HG03103 (cell line): ENCODE measurements at regions not wholly inside any gene's neighbourhood (a gene's known extent, or its start where the extent isn't known, plus 50 kb on each side); places are given as distances from the start of the nearest gene placed in this dataset.

Experiments
- ATAC-seq: cut with Tn5 transposase; IDR thresholded peaks from one replicate; pipeline ENCODE4 v1.9.1; 2021; ENCODE audit warnings: low read depth; ENCODE audit not compliant: unreplicated experiment

DNA sequence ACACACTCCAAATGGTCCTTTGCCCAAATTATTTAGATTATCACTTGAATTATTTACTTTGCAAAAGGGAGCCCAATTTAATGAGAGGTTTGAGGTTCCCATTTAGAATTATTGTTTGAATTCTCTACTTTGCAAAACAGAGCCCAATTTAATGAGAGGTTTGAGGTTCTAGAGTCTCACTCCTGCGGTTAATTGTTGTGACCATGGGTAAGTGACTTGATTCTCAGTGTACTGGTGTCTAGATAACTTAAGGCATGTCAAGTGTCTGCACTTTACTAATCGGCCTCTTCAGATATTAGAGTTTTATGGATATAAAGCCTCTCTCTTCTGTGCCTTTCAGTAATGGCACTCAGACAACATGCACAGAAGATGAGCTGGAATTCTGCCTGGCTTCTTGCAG, 67.5 kb downstream of the YIPF5 start:
- no peak for ATAC-seq

- ATAC-seq, result no peak
These were observed 66.6 kb downstream of the YIPF5 start for GRCh38 chr5:144103611-144104485.

- no peak for ATAC-seq
These were observed 65.1 kb downstream of the YIPF5 start for GRCh38 chr5:144105371-144105770.

- ATAC-seq, result no peak
These were observed 62.3 kb downstream of the YIPF5 start for GRCh38 chr5:144108131-144108530.
